Brain microvascular endothelial cell (primary cell): ENCODE measurements at regions not wholly inside any gene's neighbourhood (a gene's known extent, or its start where the extent isn't known, plus 50 kb on each side); places are given as distances from the start of the nearest gene placed in this dataset.

Experiments
- DNase-seq: peaks from one replicate; pipeline ENCODE4 v3.0.0-alpha.2; 2020
- H3K27ac ChIP-seq: fragments of 250-450 bp; sonication (Bioruptor Pico); 2 replicates; pipeline ENCODE4 v1.5.1; 2020; ENCODE audit warnings: mild to moderate bottlenecking, moderate library complexity
- H3K27me3 ChIP-seq: fragments of 250-450 bp; sonication (Bioruptor Pico); replicated peaks from 2 replicates; pipeline ENCODE4 v1.5.1; 2020; ENCODE audit warnings: mild to moderate bottlenecking
- H3K36me3 ChIP-seq: fragments of 250-450 bp; sonication (Bioruptor Pico); replicated peaks from 2 replicates; pipeline ENCODE4 v1.5.1; 2020; ENCODE audit warnings: mild to moderate bottlenecking
- H3K4me3 ChIP-seq: 2 replicates; pipeline ENCODE4 v1.5.1; 2011; ENCODE audit warnings: low read depth, mild to moderate bottlenecking, control low read depth, low read length, moderate library complexity
- CTCF ChIP-seq: IDR thresholded peaks from 2 replicates; pipeline ENCODE4 v1.5.1; 2011; ENCODE audit warnings: low read depth, mild to moderate bottlenecking, moderate library complexity, low read length, control low read depth, inconsistent platforms; ENCODE audit errors: missing control alignments
- in situ Hi-C: cut with HindIII; loops from 2 replicates; pipeline ENCODE4 v1.10.0; 2017; ENCODE audit warnings: low sequenced_read_pairs, low pct_ligation_motif_present

GRCh38 chr11:15481871-15482270 lies 367.1 kb downstream of the INSC start:
- in situ Hi-C loops, result no loop called here
- Histone ChIP-seq H3K36me3 (no peaks in the 10 kb centered on the region), H3K4me3 (no peak overlapping the region), H3K27ac (no peak overlapping the region), H3K27me3 (no peaks in the 10 kb centered on the region)
- no peak for DNase-seq
- no peak for TF ChIP-seq CTCF

GRCh38 chr11:15483205-15483604 lies 368.5 kb downstream of the INSC start:
- Histone ChIP-seq H3K36me3 (no peaks in the 10 kb centered on the region), H3K27me3 (no peaks in the 10 kb centered on the region), H3K4me3 (no peak overlapping the region), H3K27ac (no peak overlapping the region)
- in situ Hi-C loops, result no loop called here
- no peak for TF ChIP-seq CTCF
- DNase-seq, result no peak

- no peak overlapping the region for H3K27ac ChIP-seq
- in situ Hi-C loops, result no loop called here
- TF ChIP-seq CTCF, result no peak
- no peak for DNase-seq
- no peaks in the 10 kb centered on the region for H3K36me3 ChIP-seq
- H3K27me3 ChIP-seq, result no peaks in the 10 kb centered on the region
- H3K4me3 ChIP-seq, result no peak overlapping the region
Observed at GRCh38 chr11:15484398-15484797, 369.7 kb downstream of the INSC start.

- in situ Hi-C loops, result no loop called here
- TF ChIP-seq CTCF, result no peak
- H3K27ac ChIP-seq, result no peak overlapping the region
- H3K36me3 ChIP-seq, result no peaks in the 10 kb centered on the region
- H3K4me3 ChIP-seq, result no peak overlapping the region
- DNase-seq, result no peak
- H3K27me3 ChIP-seq, result no peaks in the 10 kb centered on the region
Observed at GRCh38 chr11:15485432-15485831, 370.7 kb downstream of the INSC start.

- Histone ChIP-seq H3K27ac (no peak overlapping the region), H3K4me3 (no peak overlapping the region), H3K27me3 (no peaks in the 10 kb centered on the region), H3K36me3 (no peaks in the 10 kb centered on the region)
- no peak for TF ChIP-seq CTCF
- DNase-seq, result no peak
- in situ Hi-C loops, result no loop called here
Observed at GRCh38 chr11:15489281-15489680, 374.6 kb downstream of the INSC start.

GRCh38 chr11:15490535-15490934 lies 375.8 kb downstream of the INSC start:
- H3K36me3 ChIP-seq, result no peaks in the 10 kb centered on the region
- DNase-seq, result no peak
- in situ Hi-C loops, result no loop called here
- no peaks in the 10 kb centered on the region for H3K27me3 ChIP-seq
- no peak overlapping the region for H3K27ac ChIP-seq
- H3K4me3 ChIP-seq, result no peak overlapping the region
- no peak for TF ChIP-seq CTCF
